ENCODE measurements at regions not wholly inside any gene's neighbourhood (a gene's known extent, or its start where the extent isn't known, plus 50 kb on each side); places are given as distances from the start of the nearest gene placed in this dataset.

DNA sequence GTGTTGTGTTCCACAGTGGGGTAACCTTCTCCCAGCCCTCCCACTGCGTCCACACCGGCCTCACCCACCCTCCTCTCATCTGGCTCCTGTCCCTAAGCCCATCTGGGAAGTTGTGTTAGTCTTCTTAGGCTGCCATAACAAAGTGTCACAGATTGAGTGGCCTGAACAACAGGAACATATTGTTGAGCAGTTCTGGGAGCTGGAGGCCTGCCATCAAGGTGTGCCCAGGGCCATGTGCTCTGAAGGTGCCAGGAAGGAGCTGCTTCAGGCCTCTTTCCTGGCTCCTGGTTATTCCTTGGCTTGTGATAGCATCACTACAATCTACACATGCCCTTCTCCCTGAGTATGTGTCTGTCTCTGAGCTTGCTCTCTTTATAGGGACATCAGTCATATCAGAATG is 327.6 kb upstream of the COBL start:
- TF ChIP-seq, protein P1, sequence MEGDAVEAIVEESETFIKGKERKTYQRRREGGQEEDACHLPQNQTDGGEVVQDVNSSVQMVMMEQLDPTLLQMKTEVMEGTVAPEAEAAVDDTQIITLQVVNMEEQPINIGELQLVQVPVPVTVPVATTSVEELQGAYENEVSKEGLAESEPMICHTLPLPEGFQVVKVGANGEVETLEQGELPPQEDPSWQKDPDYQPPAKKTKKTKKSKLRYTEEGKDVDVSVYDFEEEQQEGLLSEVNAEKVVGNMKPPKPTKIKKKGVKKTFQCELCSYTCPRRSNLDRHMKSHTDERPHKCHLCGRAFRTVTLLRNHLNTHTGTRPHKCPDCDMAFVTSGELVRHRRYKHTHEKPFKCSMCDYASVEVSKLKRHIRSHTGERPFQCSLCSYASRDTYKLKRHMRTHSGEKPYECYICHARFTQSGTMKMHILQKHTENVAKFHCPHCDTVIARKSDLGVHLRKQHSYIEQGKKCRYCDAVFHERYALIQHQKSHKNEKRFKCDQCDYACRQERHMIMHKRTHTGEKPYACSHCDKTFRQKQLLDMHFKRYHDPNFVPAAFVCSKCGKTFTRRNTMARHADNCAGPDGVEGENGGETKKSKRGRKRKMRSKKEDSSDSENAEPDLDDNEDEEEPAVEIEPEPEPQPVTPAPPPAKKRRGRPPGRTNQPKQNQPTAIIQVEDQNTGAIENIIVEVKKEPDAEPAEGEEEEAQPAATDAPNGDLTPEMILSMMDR (IDR thresholded peaks at IDR 0.05; ENCODE audit: insufficient read depth, low read length, poor library complexity, severe bottlenecking): no peak
- TF ChIP-seq EZH2phosphoT487 (conservative IDR thresholded peaks at IDR 0.05; ENCODE audit: low read length): no peak
